HG03432 (cell line): ENCODE measurements at regions not wholly inside any gene's neighbourhood (a gene's known extent, or its start where the extent isn't known, plus 50 kb on each side); places are given as distances from the start of the nearest gene placed in this dataset.
"Not testable (repeated sequence)": the region's sequence is repeated elsewhere in the genome, so short reads cannot be mapped to it uniquely, and the experiment has no call there.

Source experiments
- ATAC-seq: cut with Tn5 transposase; IDR thresholded peaks from one replicate; pipeline ENCODE4 v1.9.1; 2021; ENCODE audit warnings: mild to moderate bottlenecking, moderate library complexity; ENCODE audit not compliant: unreplicated experiment

- no peak for ATAC-seq
Observed at GRCh38 chr3:55161231-55161630, 233.4 kb upstream of the LRTM1 start.

DNA sequence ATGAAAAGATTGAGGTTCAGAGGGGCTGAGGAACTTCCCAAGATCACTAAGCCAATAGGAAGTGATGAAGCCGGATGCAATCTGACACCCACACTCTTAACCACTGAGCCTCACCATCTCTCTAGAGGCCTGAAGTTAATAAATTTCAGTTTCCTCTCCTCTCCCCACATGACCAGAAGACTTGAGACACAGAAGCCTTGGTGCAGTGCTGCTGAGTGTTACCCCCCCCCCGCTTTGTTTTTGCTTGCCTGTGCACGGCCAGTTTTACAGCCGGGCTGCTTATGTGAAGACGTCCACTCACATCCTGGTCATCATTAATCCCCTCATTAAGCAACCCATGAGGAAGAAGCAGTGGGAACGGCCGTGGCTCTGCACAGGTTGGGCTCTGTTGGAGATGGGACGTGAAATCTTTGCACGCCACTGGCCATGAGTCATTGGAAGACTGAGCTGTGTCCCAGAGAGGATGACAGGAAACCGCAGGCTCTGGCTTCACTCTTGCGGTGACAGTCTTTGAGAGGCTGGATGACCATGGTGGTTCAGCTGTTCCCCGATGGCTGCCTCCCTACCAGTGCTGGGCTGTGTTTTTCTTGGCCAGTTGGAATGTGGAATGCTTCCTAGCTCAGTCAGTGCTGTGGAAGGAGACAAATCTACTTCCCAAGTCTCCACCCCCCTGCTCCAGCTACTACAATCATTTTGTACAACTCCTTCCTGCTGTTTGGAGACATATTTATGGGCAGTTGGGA lies 232.6 kb upstream of the LRTM1 start:
- ATAC-seq: peak; percentile 96

- no peak for ATAC-seq
Observed at GRCh38 chr3:55159711-55160110, 231.9 kb upstream of the LRTM1 start.

- no peak for ATAC-seq
Observed at GRCh38 chr3:55159016-55159415, 231.2 kb upstream of the LRTM1 start.

GRCh38 chr3:55158345-55158744 lies 230.5 kb upstream of the LRTM1 start:
- ATAC-seq: no peak

- no peak for ATAC-seq
Observed at GRCh38 chr3:55157731-55158130, 229.9 kb upstream of the LRTM1 start.

DNA sequence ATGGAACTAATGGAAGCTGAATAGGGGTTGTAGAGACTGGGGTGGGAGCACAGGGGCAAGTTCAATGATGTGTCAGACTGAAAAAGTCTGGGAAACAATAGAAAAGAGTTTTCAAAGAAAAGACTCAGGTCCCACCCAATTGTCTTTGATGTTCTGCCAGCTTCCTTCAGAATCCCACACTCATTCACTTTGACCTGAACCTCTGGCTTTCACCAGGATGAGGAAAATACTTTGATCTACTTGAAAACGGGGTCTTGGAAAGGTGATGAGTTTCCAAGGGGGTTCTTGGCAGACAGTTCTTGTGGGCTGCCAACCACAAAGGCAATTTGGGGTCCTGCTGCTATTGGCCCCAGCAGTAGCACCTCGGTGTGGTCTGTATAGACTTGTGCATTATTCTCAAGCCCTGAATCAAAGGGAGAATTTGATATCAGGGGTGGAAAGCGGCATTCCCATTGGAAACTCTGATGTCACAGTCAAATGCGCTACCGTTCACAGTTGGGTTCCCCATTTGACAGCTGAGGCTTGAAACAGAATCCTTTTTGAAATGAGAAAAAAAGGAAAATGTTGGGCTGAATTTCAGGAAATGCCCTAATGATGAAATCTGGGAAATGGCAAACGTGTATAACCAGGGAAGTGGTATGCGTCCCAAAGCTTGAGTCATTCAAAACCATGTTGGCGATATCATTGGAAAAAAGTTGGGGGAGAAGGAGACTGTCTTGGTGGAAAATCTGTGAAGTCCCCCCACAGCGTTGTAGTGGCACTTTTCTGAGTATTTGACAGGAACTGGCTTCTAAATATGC lies 229.2 kb upstream of the LRTM1 start:
- ATAC-seq: no peak

- no peak for ATAC-seq
Observed at GRCh38 chr3:55147856-55148720, 220.2 kb upstream of the LRTM1 start.

DNA sequence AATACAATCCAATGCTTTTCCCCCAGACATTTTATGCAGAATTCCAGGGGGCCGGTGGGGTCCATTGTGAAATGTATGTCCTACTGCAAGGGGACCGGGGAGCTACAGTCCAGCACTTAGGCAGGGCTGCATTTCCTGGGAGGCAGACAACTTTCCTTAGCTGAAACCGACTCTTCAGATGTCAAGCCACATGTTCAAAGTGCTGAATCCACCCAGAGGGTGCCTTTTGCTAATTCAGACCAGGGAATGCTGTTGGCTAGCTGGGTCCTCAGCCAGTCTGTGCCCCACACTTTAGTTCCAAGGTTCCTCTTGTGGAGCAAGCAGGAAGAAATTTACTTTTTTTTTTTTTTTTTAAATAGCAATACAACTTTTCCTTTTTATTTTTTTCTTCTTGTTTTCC lies 219.5 kb upstream of the LRTM1 start:
- no peak for ATAC-seq

DNA sequence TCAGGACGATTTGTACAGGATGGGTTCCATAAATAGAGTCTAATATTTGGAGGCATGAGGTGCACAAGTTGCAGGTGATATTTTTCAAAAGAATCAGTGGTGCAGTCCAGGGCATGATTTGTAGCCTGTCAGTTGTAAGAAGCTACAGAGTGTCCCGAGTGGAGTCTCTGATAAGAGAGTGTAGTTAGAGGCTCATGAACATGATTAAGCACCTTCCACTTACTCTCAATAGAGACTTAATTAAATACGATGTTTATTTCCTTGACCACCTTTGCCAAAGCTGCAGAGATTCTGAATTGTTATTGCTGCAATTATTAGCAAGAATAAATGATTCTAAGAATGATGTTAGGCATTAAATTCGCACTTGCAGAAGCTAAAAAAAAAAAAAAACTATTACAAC lies 218.4 kb upstream of the LRTM1 start:
- ATAC-seq: no peak

GRCh38 chr3:55144015-55144673 lies 216.3 kb upstream of the LRTM1 start:
- ATAC-seq: no peak

- no peak for ATAC-seq
Observed at GRCh38 chr3:55143336-55143735, 215.5 kb upstream of the LRTM1 start.

GRCh38 chr3:55136291-55136690 lies 208.4 kb upstream of the LRTM1 start:
- not testable (repeated sequence) for ATAC-seq

DNA sequence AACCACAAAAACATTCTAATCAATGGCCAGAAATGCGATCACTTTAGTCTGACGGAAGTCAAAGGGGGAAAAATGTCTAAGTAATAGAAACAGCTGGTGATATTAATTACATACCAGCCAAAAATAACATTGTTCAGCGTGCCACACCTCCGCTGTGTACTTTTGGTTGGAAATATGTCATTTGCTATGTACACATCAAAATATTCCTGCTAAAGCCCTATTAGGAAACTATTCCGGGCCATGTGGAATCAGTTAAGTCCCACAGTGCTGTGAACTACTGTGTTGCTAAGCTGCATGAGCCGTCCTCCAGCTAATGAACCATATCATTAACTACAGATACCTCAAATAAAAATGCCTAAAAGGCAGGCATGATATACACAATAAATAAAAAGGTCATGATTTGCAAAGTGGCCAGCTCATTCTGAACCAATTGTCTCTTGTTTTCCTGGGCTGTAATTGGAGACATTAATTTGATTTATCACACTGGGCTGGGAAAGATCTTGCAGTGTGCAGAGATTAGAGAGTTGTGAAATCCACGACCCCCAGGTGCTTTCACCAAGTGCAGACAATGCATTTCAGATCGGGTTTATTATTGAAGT lies 200.5 kb upstream of the LRTM1 start:
- no peak for ATAC-seq

DNA sequence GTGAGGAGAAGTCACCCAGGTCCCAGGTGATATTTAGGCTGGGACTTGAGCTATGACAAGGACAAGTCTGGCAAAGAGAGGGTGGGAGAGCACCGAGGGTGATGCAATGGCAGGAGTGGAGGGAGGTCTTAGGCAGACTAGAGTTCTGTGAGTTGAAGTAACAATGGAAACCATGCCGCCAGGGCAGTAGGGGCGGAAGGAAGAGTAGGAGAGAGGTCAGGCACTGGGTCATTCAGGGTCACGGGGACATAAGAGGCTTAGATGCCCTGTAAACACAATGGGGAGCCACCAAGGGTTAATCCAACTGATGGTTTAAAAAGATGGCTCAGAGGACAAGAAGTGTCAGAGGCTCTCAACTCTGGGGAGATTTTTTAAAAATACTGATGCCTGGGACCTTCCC lies 199.7 kb upstream of the LRTM1 start:
- no peak for ATAC-seq

DNA sequence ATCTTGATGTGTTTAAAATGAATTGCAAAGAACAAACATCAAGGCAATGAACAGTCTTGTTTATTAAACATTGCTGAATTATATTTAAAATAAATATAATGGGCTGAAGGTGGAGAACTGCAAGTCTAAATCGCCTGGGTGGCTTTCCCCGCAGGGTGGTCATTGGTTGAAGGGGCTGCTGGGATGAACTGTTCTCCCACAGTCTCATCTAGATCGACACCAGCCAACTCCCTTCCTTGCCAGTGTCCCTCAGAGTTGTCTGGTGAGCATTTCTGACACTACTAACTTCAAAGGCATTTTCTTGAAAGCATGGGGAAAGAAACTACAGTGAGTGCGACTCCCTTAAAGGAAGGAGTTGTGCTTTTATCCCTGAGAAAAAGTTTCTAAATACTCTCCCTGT lies 196.5 kb upstream of the LRTM1 start:
- ATAC-seq: no peak
